Activated T-helper 1 cell treated with anti-CD3 and anti-CD28 coated beads, Interleukin-2, amount 50 U/mL, for 16 hours (primary cell): ENCODE measurements at regions not wholly inside any gene's neighbourhood (a gene's known extent, or its start where the extent isn't known, plus 50 kb on each side); places are given as distances from the start of the nearest gene placed in this dataset.
"Not testable (repeated sequence)": the region's sequence is repeated elsewhere in the genome, so short reads cannot be mapped to it uniquely, and the experiment has no call there.

Experiments used
- DNase-seq, 2 donors: peaks; one replicate each; pipeline ENCODE4 v3.0.0-alpha.2; 2020; ENCODE audit warnings: low read depth in 1 of 2, low spot score in 1 of 2

DNA sequence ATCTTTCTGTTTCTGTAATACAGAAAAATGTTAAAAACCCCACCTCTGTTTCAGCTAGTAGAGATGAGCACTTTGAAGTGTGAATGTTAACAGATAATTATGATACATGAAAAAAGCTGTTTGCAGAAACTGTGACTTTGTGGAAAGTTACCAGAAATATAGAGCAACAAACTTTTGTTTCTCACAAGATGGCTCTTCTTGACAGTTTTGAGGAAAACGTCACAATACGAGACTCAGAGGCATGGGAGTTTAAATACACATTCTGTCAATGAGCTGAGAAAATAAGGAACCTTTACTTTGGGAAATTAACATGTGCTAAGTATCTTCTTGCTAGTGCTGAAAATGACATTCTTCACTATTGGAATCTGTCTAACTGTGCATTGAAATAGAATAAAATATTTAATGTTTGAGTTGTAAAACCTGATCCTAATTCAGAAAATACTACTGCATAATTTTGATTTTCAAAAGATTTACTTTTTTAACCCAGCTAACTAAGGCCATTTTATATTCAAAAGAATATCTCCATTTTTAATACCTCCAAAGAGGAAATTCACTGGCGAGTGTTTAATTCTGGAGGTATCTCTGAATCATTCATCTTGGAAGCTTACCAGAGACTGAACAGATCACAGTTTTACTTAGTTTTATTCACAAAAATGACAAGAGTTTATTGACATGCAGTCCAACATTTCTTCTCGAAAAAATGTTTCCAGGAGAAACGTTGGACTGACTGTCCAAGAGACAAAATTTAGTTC, 308.9 kb upstream of the LRFN5 start:
- DNase-seq: no peak

DNA sequence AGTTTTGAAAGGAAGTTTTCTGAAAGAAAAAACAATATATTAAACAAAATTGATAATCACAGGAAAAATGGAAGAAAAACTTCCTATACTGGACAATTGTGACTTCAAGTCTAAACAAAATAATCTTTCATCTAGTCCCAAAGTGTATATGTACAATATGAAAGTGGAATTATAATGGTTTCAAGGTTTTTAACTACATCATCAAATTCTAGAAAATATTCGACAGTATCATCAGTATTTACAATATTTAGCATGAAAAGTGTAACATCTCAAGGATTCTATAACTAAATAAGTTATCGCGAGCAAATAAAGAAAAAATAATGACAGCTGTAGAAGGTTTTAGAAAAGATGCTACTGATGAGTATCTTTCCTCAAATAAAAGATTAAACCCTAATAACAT, 310.9 kb upstream of the LRFN5 start:
- DNase-seq: no peak

DNA sequence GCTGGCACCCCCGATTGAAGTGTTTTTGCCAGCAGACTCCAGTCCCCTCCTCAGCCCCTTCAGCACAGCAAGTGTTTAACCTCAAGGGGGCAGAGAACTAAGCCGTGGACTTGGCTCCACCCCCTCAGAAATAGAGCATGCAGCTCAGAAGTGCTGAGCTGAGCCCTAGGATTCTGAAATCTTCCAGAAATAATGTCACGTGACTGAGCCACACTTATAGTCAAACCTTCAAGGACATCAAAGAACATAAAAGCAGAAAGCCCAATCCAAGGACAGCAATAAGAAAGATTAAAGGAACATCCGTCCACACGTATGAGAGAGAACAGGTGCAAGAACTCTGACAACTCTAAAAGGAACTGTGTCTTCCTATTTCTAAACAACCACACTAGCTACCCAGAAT, 317.7 kb upstream of the LRFN5 start:
- no peak for DNase-seq

DNA sequence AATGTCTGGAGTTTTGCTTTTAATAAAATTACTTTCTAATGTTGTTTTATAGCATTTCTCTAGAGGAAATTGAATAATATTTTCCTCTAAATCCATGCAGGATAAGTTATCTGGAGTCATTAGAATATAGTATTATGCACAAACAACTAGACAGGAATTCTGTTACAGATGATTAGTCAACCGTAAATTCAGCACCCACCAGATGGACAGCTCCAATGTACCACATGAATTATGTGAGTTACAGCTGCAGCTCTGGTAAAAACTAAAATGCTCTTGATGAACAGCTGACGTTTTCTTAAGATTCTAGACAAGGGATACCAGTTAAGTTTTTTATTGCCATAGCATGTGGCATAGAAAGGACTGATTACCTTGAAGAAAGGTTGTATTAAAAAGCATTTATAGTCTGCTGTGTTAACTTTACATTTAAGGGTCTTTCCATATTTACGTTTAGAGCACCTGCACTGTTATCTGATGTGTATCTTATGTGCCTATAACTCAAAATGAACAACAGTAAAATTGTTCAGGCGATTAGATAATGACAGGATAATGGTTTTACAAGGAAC, 321.4 kb upstream of the LRFN5 start:
- no peak for DNase-seq

- no peak for DNase-seq
Observed at GRCh38 chr14:41280745-41281144, 325.9 kb upstream of the LRFN5 start.

GRCh38 chr14:41277450-41277849, 329.2 kb upstream of the LRFN5 start:
- no peak for DNase-seq

DNA sequence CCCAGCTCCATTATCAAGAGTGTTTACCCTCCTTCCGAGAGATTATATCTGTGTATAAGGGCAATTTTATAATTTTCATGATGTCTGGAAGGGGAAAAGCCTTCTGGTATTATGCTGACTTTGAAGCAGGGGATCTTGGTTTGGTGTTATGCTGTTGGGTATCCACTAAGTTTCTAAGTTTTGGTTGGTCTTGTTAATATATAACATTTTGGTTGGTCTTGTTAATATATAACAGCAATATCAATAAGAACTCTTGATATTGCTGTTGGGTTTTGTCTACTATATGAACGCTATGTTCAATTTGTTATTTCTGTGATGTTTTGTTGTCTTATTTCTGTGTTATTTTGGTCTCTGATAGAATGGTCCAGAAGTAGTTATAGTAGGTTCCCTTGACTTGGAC, 349.2 kb upstream of the LRFN5 start:
- no peak for DNase-seq

DNA sequence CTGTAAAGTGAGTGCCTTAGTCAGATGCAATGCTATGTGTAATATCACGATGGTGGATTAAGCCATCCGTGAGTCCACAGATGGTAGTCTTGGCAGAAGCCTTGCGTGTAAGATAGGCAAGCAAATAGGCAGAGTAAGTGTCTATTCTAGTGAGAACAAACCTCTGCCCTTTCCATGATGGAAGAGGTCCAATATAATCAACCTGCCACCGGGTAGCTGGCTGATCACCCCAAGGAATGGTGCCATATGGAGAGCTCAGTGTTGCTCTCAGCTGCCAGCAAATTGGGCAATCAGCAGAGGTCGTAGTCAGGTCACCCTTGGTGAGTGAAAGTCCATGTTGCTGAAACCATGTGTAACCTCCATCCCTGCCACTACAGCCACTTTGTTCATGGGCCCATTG, 371.2 kb upstream of the LRFN5 start:
- DNase-seq: no peak

DNA sequence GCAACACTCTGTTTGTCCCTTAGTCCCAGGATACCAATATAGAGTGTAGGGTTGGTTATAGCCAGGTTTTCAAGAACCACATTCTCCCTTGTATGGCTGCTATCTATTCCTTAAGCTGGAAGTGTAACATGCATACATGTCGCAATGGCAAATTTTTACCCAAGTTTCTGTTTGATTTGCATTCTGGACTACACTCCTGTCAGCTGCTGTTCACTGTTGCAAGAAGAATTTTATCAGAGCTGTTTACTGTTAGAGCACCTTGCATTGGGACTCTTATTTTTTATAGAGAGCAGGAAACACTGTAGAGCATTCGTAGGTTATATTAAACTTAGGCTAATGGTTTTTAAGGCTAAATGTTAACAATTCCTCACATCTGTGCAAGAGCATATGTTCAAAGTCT, 376.0 kb upstream of the LRFN5 start:
- no peak for DNase-seq

GRCh38 chr14:41229824-41230223, 376.9 kb upstream of the LRFN5 start:
- no peak for DNase-seq

DNA sequence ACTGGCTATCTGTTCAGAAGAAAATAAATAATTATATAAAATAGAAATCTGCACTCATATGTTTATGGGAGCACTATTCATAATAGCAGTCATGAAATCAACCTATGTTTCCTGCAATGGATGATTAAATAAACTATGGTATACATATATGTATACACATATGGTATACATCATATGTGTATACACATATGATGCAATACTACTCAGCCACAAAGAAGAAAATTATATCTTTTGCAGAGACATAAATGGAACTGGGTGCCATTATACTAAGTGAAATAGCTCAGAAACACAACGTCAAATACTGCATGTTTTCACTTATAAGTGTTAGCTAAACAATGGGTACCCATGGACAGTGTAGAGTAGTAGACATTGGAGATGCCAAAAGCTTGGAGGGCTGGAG, 381.2 kb upstream of the LRFN5 start:
- DNase-seq: no peak

DNA sequence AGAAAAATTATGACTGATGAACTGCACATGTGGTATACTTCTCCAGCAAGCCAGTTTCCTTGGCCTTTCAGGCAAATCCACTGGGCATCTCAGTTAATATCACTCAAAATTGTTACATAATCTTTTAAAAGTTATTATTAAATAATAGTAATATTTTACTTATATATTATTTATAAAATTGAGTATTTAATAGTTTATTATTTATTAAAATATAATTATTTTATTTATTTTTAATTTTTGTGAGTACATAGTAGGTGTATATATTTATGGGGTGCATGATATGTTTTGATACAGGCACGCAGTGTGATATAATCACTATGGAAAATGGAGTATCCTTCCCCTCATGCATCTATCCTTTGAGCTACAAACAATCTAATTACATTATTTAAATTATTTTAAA, 384.1 kb upstream of the LRFN5 start:
- DNase-seq: no peak

GRCh38 chr14:41214978-41215377, 391.7 kb upstream of the LRFN5 start:
- DNase-seq: not testable (repeated sequence)

DNA sequence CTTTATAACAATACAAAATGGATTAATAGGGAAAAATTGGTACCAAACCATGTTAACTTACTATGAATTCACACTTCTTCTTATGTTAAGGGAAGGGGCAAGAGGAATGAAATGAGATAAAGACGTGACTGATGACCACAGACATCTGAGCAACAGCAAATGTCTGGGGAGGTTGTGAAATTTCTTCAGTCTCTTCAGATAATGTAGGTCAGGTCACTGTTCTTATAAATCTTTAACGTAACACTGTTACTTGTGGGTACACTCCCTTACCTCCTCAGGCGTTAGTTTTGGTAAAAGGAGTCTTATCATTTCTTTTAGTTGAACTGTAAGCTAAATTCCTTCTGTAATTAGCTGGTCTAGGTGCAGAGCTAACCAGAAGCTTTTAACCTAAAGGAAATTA, 405.0 kb upstream of the LRFN5 start:
- no peak for DNase-seq

DNA sequence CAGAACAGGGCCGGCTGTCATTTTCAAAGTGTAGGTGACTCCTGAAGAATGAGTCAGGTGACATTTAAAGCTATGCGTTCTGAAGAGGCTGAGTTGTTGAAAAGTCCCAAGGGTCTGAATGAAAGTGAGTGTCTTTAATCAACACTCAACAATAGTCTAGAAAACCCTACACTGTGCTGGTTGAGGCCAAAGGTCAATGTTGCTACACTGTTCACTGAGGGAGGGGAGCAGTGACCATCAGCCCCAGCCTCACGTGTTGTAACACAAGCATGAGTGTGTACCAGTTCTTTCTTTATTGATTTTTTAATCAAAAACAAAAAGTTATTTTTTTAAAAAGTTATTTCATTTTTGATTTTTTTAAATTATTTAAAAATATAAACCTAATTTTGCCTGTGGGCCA, 418.8 kb upstream of the LRFN5 start:
- no peak for DNase-seq

DNA sequence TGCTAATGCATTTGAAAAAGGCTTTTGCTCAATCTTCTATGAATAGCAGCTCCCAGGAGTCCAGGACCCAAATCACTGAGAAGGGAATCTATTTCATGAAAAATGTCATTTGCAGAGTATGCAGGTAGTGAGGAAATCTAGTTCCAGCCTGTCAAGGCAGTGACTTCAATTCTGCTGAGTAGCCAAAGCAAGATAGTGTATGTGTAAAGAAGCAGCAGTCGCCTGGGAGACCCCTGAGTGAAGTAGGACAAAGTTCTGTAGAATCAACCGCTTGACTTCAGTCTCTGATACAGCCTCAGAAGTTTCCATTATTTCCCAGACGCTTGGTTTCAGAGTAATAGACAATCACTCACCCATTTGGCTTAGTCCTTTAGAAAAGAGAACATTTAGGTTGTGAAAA, 435.6 kb upstream of the LRFN5 start:
- no peak for DNase-seq

GRCh38 chr14:41167040-41167439, 439.6 kb upstream of the LRFN5 start:
- DNase-seq: no peak

- peak in 1 of 2 donors; percentile 0 for DNase-seq
Observed at GRCh38 chr14:41154143-41154807, 452.4 kb upstream of the LRFN5 start.

- DNase-seq: no peak
Observed at GRCh38 chr14:41146391-41146790, 460.3 kb upstream of the LRFN5 start.

GRCh38 chr14:41144370-41144769, 462.3 kb upstream of the LRFN5 start:
- DNase-seq: no peak

DNA sequence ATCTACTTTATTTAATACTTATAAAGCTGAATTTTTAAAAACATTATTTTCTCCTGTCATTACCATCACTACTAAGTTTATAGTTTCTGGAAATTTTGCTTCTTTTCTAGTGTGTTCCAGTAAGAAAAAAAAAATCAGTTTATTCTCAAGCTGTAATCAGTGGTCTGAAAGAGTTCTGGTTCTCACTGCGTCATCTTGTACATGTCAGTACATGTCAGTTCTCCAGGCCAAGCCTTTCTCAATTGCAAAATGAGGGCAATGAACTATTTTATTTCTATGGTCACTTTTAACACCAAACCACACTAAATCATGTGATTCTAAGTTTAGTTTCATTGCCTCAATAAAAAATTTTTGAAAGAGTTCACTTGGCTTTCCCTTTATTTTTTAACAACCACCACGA, 468.9 kb upstream of the LRFN5 start:
- DNase-seq: no peak

GRCh38 chr14:41130274-41130673, 476.4 kb upstream of the LRFN5 start:
- no peak for DNase-seq

GRCh38 chr14:41120402-41120801, 486.3 kb upstream of the LRFN5 start:
- DNase-seq: no peak
